SKM-1 treated with dmso at 0.1 percent for 144 hours (cell line): ENCODE measurements at regions not wholly inside any gene's neighbourhood (a gene's known extent, or its start where the extent isn't known, plus 50 kb on each side); places are given as distances from the start of the nearest gene placed in this dataset.
"Not testable (repeated sequence)": the region's sequence is repeated elsewhere in the genome, so short reads cannot be mapped to it uniquely, and the experiment has no call there.

Experiments used
- DNase-seq: peaks from one replicate; lab custom pipeline; 2025; ENCODE audit not compliant: unreplicated experiment; lab: John Stamatoyannopoulos, UW

DNA sequence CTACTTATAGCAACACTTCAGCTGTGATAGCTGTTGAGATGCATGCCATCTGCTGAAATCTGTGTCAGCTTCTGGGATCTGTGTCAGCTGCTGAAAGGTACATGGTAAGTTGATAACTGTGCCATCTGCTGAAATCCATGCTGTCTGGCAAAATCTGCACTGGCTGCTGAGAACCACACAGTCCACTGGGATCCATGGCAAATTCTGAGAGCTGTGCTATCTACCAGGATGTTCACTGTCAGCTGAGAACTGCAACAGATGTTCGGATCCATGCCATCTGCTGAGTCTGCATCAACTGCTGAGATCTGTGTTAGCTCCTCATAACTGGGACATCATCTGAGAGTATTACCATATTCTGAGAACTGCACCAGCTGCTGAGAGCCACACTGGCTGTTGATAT, 430.5 kb upstream of the POU3F4 start:
- DNase-seq, result no peak

- DNase-seq, result no peak
Observed at GRCh38 chrX:83101961-83102360, 406.1 kb upstream of the POU3F4 start.

- DNase-seq, result no peak
Observed at GRCh38 chrX:83108278-83108677, 399.8 kb upstream of the POU3F4 start.

GRCh38 chrX:83145876-83146275, 362.2 kb upstream of the POU3F4 start:
- DNase-seq, result no peak

- DNase-seq, result peak; percentile 2
Observed at GRCh38 chrX:83160096-83160495, 348.0 kb upstream of the POU3F4 start.

DNA sequence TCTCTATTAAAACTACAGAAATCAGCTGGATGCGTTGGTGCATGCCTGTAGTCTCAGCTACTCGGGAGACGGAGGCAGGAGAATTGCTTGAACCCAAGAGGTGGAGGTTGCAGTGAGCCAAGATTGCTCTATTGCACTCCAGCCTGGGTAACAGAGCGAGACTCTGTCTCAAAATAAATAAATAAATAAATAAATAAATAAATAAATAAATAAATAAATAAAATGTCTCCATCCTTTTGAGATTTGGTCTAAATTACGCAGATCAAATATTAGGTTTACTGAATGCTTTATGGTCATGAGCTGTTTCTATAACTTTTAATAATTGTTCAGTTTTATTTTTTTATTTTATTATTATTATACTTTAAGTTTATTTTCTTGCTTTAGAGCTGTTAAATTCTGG, 344.0 kb upstream of the POU3F4 start:
- not testable (repeated sequence) for DNase-seq

GRCh38 chrX:83169683-83170082, 338.4 kb upstream of the POU3F4 start:
- DNase-seq, result no peak

DNA sequence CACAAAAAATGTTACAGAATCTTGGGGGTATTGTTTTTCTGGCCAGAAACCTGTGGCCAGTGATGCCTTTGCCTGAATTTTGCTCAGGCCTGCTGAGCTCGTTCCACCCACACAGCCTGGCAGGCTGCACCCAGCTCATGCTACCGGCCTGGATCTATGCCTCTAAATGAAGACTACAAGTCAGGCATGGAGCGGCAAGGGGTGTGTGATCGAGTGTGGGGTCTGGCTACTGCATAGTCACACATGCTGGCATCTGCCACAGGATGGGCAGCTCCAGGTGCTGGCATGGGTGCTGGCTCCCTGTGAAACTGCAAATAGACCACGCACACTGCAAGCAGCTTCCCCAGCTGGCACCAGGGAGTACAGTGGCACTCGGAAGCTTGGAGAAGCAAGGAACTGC, 323.1 kb upstream of the POU3F4 start:
- no peak for DNase-seq

DNA sequence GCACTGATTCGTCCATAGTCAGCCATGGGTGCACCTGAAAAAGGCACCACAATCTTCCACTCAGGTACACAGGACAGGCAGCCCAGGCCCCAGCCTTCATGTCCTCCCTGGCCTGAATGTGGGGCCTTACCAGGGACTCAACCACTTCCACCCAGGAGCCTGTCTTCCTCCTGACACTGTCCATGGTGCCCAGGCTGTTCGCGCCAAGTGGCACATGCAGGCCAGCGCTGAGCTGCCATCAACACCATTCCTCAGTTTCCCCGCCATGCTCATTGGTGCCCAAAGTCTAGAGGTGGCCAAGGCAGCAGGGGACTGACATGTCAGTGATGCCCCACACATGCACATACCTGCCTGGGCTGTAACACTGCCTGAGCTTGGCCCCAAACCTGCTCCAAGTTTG, 322.2 kb upstream of the POU3F4 start:
- DNase-seq, result no peak

DNA sequence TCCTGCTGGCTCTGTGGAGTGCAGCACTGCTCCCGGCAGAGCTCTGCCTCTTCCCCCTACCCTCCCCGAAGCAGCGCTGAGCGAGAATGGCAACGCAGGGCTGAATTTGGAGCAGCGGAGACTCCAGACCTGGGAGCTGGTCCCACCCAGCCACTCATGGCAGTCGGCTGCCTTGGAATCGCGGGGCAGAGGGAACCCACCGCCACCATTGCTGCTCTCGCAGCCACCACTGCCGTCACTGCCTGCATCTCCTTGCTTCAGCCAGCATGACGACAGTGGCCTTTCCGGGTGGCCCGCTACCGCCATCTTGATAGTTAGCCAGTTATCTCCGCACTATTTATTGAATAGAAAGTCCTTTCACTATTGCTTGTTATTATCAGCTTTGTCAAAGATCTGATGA, 321.5 kb upstream of the POU3F4 start:
- no peak for DNase-seq
